CD14-positive monocyte (primary cell): ENCODE measurements at regions not wholly inside any gene's neighbourhood (a gene's known extent, or its start where the extent isn't known, plus 50 kb on each side); places are given as distances from the start of the nearest gene placed in this dataset.

Experiments
- DNase-seq, 3 donors: peaks; one replicate each; pipeline ENCODE4 v3.0.0-alpha.2; 2011 to 2022
- H2AFZ ChIP-seq: 2 replicates; pipeline ENCODE4 v1.6.0; 2012; ENCODE audit warnings: mild to moderate bottlenecking, low read depth, low read length, inconsistent platforms; ENCODE audit not compliant: insufficient read depth, poor library complexity, severe bottlenecking
- H3K27ac ChIP-seq, 2 donors: 1 replicate in 1 of 2; 2 replicates in 1 of 2; pipeline ENCODE4 v1.5.1; 2012 to 2013; ENCODE audit warnings: low read length in 2 of 2, control low read depth in 1 of 2, inconsistent platforms in 1 of 2, low read depth in 1 of 2, mild to moderate bottlenecking in 1 of 2
- H3K27me3 ChIP-seq, 2 donors: one replicate each; pipeline versions ENCODE4 v1.6.0 to v1.6.1; 2011 to 2013; ENCODE audit warnings: low read length in 2 of 2; ENCODE audit not compliant: control insufficient read depth in 2 of 2, insufficient read depth in 2 of 2
- H3K36me3 ChIP-seq, 2 donors: replicated peaks in 1 of 2; 1 replicate in 1 of 2; 2 replicates in 1 of 2; pipeline versions ENCODE4 v1.5.1 to v1.6.1; 2012 to 2013; ENCODE audit warnings: low read length in 2 of 2, control low read depth in 1 of 2, inconsistent platforms in 1 of 2, mild to moderate bottlenecking in 1 of 2; ENCODE audit not compliant: insufficient read depth in 2 of 2, control insufficient read depth in 1 of 2
- H3K4me1 ChIP-seq, 2 donors: 1 replicate in 1 of 2; 2 replicates in 1 of 2; pipeline versions ENCODE4 v1.5.1 to v1.6.1; 2012 to 2013; ENCODE audit warnings: low read length in 2 of 2, control low read depth in 1 of 2, inconsistent platforms in 1 of 2, mild to moderate bottlenecking in 1 of 2, moderate library complexity in 1 of 2; ENCODE audit not compliant: insufficient read depth in 2 of 2, control insufficient read depth in 1 of 2
- H3K4me2 ChIP-seq: replicated peaks from 2 replicates; pipeline ENCODE3; 2012; ENCODE audit warnings: low read length, moderate library complexity, mild to moderate bottlenecking; ENCODE audit not compliant: poor library complexity, severe bottlenecking; ENCODE audit errors: extremely low read depth
- H3K4me3 ChIP-seq, 3 experiments: fragments of 200-600 bp in 1 of 3; sonication (generic) in 1 of 3; replicated peaks in 1 of 3; 1 replicate in 2 of 3; 2 replicates in 1 of 3; pipeline ENCODE4 v1.5.1; 2011 to 2013; ENCODE audit warnings: low read length in 3 of 3, mild to moderate bottlenecking in 3 of 3, control low read depth in 2 of 3, low read depth in 2 of 3, inconsistent platforms in 1 of 3, moderate library complexity in 1 of 3
- H3K79me2 ChIP-seq: 2 replicates; pipeline ENCODE4 v1.6.0; 2012; ENCODE audit warnings: mild to moderate bottlenecking, control low read depth, inconsistent platforms, low read length, moderate library complexity; ENCODE audit not compliant: insufficient read depth
- H3K9ac ChIP-seq: 2 replicates; pipeline ENCODE4 v1.6.0; 2017; ENCODE audit warnings: low read length, mild to moderate bottlenecking; ENCODE audit not compliant: insufficient read depth, poor library complexity, severe bottlenecking
- H3K9me3 ChIP-seq, 2 donors: replicated peaks in 1 of 2; 1 replicate in 1 of 2; 2 replicates in 1 of 2; pipeline versions ENCODE4 v1.5.1 to v1.6.1; 2012 to 2013; ENCODE audit warnings: low read length in 2 of 2, control low read depth in 1 of 2; ENCODE audit not compliant: control insufficient read depth in 1 of 2, insufficient read depth in 1 of 2
- H4K20me1 ChIP-seq: 2 replicates; pipeline ENCODE4 v1.6.0; 2012; ENCODE audit warnings: mild to moderate bottlenecking, low read length, control low read depth, moderate library complexity; ENCODE audit not compliant: insufficient read depth
- H3K27ac Mint-ChIP-seq, 7 donors: one replicate each; pipeline ENCODE4 v1.8.0; 2020; ENCODE audit warnings: mild to moderate bottlenecking in 7 of 7, mixed read lengths in 7 of 7, moderate library complexity in 6 of 7, inconsistent platforms in 2 of 7
- H3K27me3 Mint-ChIP-seq, 3 donors: one replicate each; pipeline ENCODE4 v1.8.0; 2021 to 2022; ENCODE audit warnings: low read depth in 3 of 3, mild to moderate bottlenecking in 3 of 3, mixed read lengths in 3 of 3, moderate library complexity in 3 of 3, inconsistent platforms in 1 of 3
- H3K36me3 Mint-ChIP-seq, 2 donors: one replicate each; pipeline ENCODE4 v1.8.0; 2020; ENCODE audit warnings: mixed read lengths in 2 of 2, inconsistent platforms in 1 of 2, mild to moderate bottlenecking in 1 of 2
- H3K4me1 Mint-ChIP-seq: one replicate; pipeline ENCODE4 v1.8.0; 2020; ENCODE audit warnings: mild to moderate bottlenecking, mixed read lengths
- H3K4me3 Mint-ChIP-seq, 2 donors: one replicate each; pipeline ENCODE4 v1.8.0; 2020; ENCODE audit warnings: mild to moderate bottlenecking in 2 of 2, mixed read lengths in 2 of 2, moderate library complexity in 1 of 2
- H3K9me3 Mint-ChIP-seq, 7 donors: one replicate each; pipeline ENCODE4 v1.8.0; 2020 to 2022; ENCODE audit warnings: mixed read lengths in 7 of 7, mild to moderate bottlenecking in 6 of 7, moderate library complexity in 6 of 7, inconsistent platforms in 2 of 7
- CTCF ChIP-seq: fragments of 200-600 bp; IDR thresholded peaks from one replicate; pipeline ENCODE4 v1.8.0; 2022; ENCODE audit warnings: antibody characterized with exemption, mild to moderate bottlenecking
- WGBS: methylation state at CpG from one replicate; pipeline ENCODE4 v1.1.5; 2013; ENCODE audit warnings: missing lambda C conversion rate; ENCODE audit not compliant: insufficient coverage; 5-methylcytosine and 5-hydroxymethylcytosine counted together
- intact Hi-C, 2 donors: fragments of 100-400 bp; cut with micrococcal nuclease; formaldehyde crosslinking; loops; one replicate each; pipeline versions ENCODE4 v1.15.0 to v1.15.1; 2023

GRCh38 chr20:11174861-11175260 lies 501.1 kb upstream of the JAG1 start:
- Histone ChIP-seq H4K20me1 (no peaks in the 10 kb centered on the region), H3K4me3 (no peak overlapping the region), H2AFZ (no peak overlapping the region), H3K9ac (no peak overlapping the region), H3K79me2 (no peaks in the 10 kb centered on the region), H3K36me3 (no peaks in the 10 kb centered on the region), H3K9me3 (no peaks in the 10 kb centered on the region), H3K27ac (no peak overlapping the region), H3K27me3 (no peaks in the 10 kb centered on the region), H3K4me2 (no peak overlapping the region), H3K4me1 (no peaks in the 10 kb centered on the region)
- H3K36me3 Mint-ChIP-seq = no peaks in the 10 kb centered on the region
- no peak for TF ChIP-seq CTCF
- H3K27me3 Mint-ChIP-seq = peaks cover 0 to 2% (median 2%) of the 10 kb centered on the region in 3 donors
- H3K4me3 Mint-ChIP-seq = no peak overlapping the region
- intact Hi-C loops = no loop called here
- WGBS = 47% methylated on average over 4 of the region's 5 CpGs
- H3K9me3 Mint-ChIP-seq = peaks cover 0 to 2% (median 0%) of the 10 kb centered on the region in 7 donors
- peaks cover 6% of the 10 kb centered on the region for H3K4me1 Mint-ChIP-seq
- no peak overlapping the region for H3K27ac Mint-ChIP-seq
- no peak for DNase-seq

GRCh38 chr20:11176431-11176830 lies 502.6 kb upstream of the JAG1 start:
- H2AFZ ChIP-seq = no peak overlapping the region
- Mint-ChIP-seq H3K27me3 (peaks cover 0 to 2% (median 0%) of the 10 kb centered on the region in 3 donors), H3K36me3 (no peaks in the 10 kb centered on the region), H3K27ac (no peak overlapping the region), H3K4me3 (no peak overlapping the region), H3K9me3 (peaks cover 0 to 14% (median 5%) of the 10 kb centered on the region in 7 donors), H3K4me1 (no peaks in the 10 kb centered on the region)
- WGBS = no CpG with 5 or more reads among the region's 2 CpGs
- no peak overlapping the region for H3K4me2 ChIP-seq
- H3K27me3 ChIP-seq = no peaks in the 10 kb centered on the region
- no peaks in the 10 kb centered on the region for H4K20me1 ChIP-seq
- no peak overlapping the region for H3K27ac ChIP-seq
- no peak overlapping the region for H3K4me3 ChIP-seq
- H3K4me1 ChIP-seq = no peaks in the 10 kb centered on the region
- peaks cover 3 to 4% of the 10 kb centered on the region in 2 donors for H3K9me3 ChIP-seq
- intact Hi-C loops = no loop called here
- no peaks in the 10 kb centered on the region for H3K36me3 ChIP-seq
- DNase-seq = no peak
- no peaks in the 10 kb centered on the region for H3K79me2 ChIP-seq
- H3K9ac ChIP-seq = no peak overlapping the region
- no peak for TF ChIP-seq CTCF
